Tibial nerve (tissue), 3 donors: ENCODE measurements at regions not wholly inside any gene's neighbourhood (a gene's known extent, or its start where the extent isn't known, plus 50 kb on each side); places are given as distances from the start of the nearest gene placed in this dataset.

Experiments
- POLR2A ChIP-seq, 2 donors: fragments of 450-650 bp; IDR thresholded peaks; one replicate each; pipeline ENCODE4 v1.6.1; 2017; ENCODE audit warnings: antibody characterized with exemption in 2 of 2, mild to moderate bottlenecking in 2 of 2, moderate library complexity in 2 of 2
- TF ChIP-seq, protein P1 (sequence below), 5 experiments: fragments of 200-600 bp in 3 of 5; fragments of 450-650 bp in 2 of 5; sonication (generic) in 3 of 5; IDR thresholded peaks; one replicate each; pipeline ENCODE4 v1.5.1; 2016 to 2019; ENCODE audit warnings: antibody characterized with exemption in 5 of 5, mild to moderate bottlenecking in 3 of 5, moderate library complexity in 2 of 5

GRCh38 chr3:40691452-40691861, 166.7 kb downstream of the ZNF621 start:
- TF ChIP-seq, protein P1, sequence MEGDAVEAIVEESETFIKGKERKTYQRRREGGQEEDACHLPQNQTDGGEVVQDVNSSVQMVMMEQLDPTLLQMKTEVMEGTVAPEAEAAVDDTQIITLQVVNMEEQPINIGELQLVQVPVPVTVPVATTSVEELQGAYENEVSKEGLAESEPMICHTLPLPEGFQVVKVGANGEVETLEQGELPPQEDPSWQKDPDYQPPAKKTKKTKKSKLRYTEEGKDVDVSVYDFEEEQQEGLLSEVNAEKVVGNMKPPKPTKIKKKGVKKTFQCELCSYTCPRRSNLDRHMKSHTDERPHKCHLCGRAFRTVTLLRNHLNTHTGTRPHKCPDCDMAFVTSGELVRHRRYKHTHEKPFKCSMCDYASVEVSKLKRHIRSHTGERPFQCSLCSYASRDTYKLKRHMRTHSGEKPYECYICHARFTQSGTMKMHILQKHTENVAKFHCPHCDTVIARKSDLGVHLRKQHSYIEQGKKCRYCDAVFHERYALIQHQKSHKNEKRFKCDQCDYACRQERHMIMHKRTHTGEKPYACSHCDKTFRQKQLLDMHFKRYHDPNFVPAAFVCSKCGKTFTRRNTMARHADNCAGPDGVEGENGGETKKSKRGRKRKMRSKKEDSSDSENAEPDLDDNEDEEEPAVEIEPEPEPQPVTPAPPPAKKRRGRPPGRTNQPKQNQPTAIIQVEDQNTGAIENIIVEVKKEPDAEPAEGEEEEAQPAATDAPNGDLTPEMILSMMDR (IDR thresholded peaks at IDR 0.05), result no peak
- TF ChIP-seq POLR2A (IDR thresholded peaks at IDR 0.05), result no peak
